ENCODE measurements at regions not wholly inside any gene's neighbourhood (a gene's known extent, or its start where the extent isn't known, plus 50 kb on each side); places are given as distances from the start of the nearest gene placed in this dataset.

DNA sequence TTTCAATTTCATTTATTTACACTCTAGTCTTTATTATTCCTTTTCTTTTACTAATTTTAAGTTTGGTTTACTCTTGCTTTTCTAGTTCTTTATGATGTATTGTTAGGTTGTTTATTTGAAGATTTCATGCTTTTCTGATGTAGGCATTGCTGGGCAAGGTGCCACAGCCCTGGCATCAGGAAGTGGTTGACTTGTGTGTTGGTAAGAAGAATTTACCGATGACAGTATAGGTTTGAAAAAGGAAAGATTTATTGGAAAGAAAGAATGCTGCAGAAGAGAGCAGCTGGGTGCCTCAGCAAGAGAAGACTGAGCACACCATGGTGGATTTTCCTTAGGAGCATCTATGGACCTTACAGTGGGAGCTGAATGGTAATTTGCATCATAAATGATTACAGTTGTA, 153.2 kb downstream of the KLF8 start:
- TF ChIP-seq, protein P1, sequence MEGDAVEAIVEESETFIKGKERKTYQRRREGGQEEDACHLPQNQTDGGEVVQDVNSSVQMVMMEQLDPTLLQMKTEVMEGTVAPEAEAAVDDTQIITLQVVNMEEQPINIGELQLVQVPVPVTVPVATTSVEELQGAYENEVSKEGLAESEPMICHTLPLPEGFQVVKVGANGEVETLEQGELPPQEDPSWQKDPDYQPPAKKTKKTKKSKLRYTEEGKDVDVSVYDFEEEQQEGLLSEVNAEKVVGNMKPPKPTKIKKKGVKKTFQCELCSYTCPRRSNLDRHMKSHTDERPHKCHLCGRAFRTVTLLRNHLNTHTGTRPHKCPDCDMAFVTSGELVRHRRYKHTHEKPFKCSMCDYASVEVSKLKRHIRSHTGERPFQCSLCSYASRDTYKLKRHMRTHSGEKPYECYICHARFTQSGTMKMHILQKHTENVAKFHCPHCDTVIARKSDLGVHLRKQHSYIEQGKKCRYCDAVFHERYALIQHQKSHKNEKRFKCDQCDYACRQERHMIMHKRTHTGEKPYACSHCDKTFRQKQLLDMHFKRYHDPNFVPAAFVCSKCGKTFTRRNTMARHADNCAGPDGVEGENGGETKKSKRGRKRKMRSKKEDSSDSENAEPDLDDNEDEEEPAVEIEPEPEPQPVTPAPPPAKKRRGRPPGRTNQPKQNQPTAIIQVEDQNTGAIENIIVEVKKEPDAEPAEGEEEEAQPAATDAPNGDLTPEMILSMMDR (IDR thresholded peaks at IDR 0.05) = no peak
- DNase-seq (peak; percentile 5 to 62 (median 24)), ATAC-seq (ENCODE audit: poor library complexity) (peak; percentile 68)
- H3K36me3 Mint-ChIP-seq (ENCODE audit: low read depth) = peaks cover 5% of the 10 kb centered on the region
- H3K4me3 ChIP-seq (ENCODE audit: low read length) = peak overlapping the region; percentile 53
- peaks cover 0 to 12% of the 10 kb centered on the region in 2 experiments for H3K9me3 ChIP-seq (ENCODE audit: control insufficient read depth in 1 of 2, insufficient read depth in 1 of 2, low read length in 2 of 2)
- H3K27ac ChIP-seq (ENCODE audit: low read depth in 1 of 2, low read length in 2 of 2) = peak overlapping the region in 1 of 2 donors; percentile 60
- no peaks in the 10 kb centered on the region for H3K27me3 Mint-ChIP-seq
- H3K4me1 ChIP-seq (ENCODE audit: insufficient read depth, low read length) = peaks cover 14% of the 10 kb centered on the region
- intact Hi-C loops (cut with DNase I, micrococcal nuclease) = no loop called here
- ChIA-PET CTCF (no interaction called here), POLR2A (interaction anchor here (1.0 kb wide), 1 partner anchor 10 kb away, joined by 3 read pairs; no protein-coding TSS in a partner anchor)
- H3K27ac Mint-ChIP-seq = peak overlapping the region; percentile 86
- H3K4me1 Mint-ChIP-seq (ENCODE audit: low read depth) = peaks cover 42% of the 10 kb centered on the region
- H3K36me3 ChIP-seq (ENCODE audit: insufficient read depth, low read length) = no peaks in the 10 kb centered on the region
- H3K27me3 ChIP-seq (ENCODE audit: control insufficient read depth in 1 of 2, insufficient read depth in 2 of 2, low read length in 2 of 2) = no peaks in the 10 kb centered on the region
- no peaks in the 10 kb centered on the region for H3K9me3 Mint-ChIP-seq
- H3K4me3 Mint-ChIP-seq = peak overlapping the region; percentile 85

GRCh38 chrX:56385960-56386359, 153.8 kb downstream of the KLF8 start:
- H3K27ac ChIP-seq (ENCODE audit: low read depth in 1 of 2, low read length in 2 of 2) = peak overlapping the region; percentile 17 to 60
- Mint-ChIP-seq H3K4me3 (peak overlapping the region; percentile 85), H3K27me3 (no peaks in the 10 kb centered on the region), H3K9me3 (no peaks in the 10 kb centered on the region), H3K36me3 (ENCODE audit: low read depth) (peaks cover 5% of the 10 kb centered on the region), H3K4me1 (ENCODE audit: low read depth) (peaks cover 42% of the 10 kb centered on the region), H3K27ac (peak overlapping the region; percentile 86)
- DNase-seq (no peak), ATAC-seq (ENCODE audit: poor library complexity) (no peak)
- ChIA-PET POLR2A (interaction anchor here (1.0 kb wide), 1 partner anchor 9 kb away, joined by 3 read pairs; no protein-coding TSS in a partner anchor), CTCF (no interaction called here)
- intact Hi-C loops (cut with DNase I, micrococcal nuclease) = no loop called here
- H3K9me3 ChIP-seq (ENCODE audit: control insufficient read depth in 1 of 2, insufficient read depth in 1 of 2, low read length in 2 of 2) = peaks cover 0 to 5% of the 10 kb centered on the region in 2 experiments
- H3K4me1 ChIP-seq (ENCODE audit: insufficient read depth, low read length) = peaks cover 14% of the 10 kb centered on the region
- no peaks in the 10 kb centered on the region for H3K36me3 ChIP-seq (ENCODE audit: insufficient read depth, low read length)
- H3K4me3 ChIP-seq (ENCODE audit: low read length) = peak overlapping the region; percentile 53
- H3K27me3 ChIP-seq (ENCODE audit: control insufficient read depth in 1 of 2, insufficient read depth in 2 of 2, low read length in 2 of 2) = no peaks in the 10 kb centered on the region
- TF ChIP-seq, protein P1 (IDR thresholded peaks at IDR 0.05) = no peak

GRCh38 chrX:56397636-56398035, 165.5 kb downstream of the KLF8 start:
- no peak overlapping the region for H3K27ac ChIP-seq (ENCODE audit: low read depth in 1 of 2, low read length in 2 of 2)
- Mint-ChIP-seq H3K36me3 (ENCODE audit: low read depth) (peaks cover 8% of the 10 kb centered on the region), H3K9me3 (no peaks in the 10 kb centered on the region), H3K27ac (peak overlapping the region; percentile 54), H3K27me3 (no peaks in the 10 kb centered on the region), H3K4me3 (peak overlapping the region; percentile 20), H3K4me1 (ENCODE audit: low read depth) (peaks cover 28% of the 10 kb centered on the region)
- TF ChIP-seq, protein P1 (IDR thresholded peaks at IDR 0.05) = no peak
- H3K4me3 ChIP-seq (ENCODE audit: low read length) = no peak overlapping the region
- intact Hi-C loops (cut with DNase I, micrococcal nuclease) = no loop called here
- peaks cover 0 to 8% of the 10 kb centered on the region in 2 experiments for H3K9me3 ChIP-seq (ENCODE audit: control insufficient read depth in 1 of 2, insufficient read depth in 1 of 2, low read length in 2 of 2)
- ATAC-seq (ENCODE audit: poor library complexity) = peak; percentile 37
- DNase-seq = peak in 2 of 14 experiments; percentile 8 to 65
- H3K4me1 ChIP-seq (ENCODE audit: insufficient read depth, low read length) = peaks cover 18% of the 10 kb centered on the region
- ChIA-PET CTCF (no interaction called here), POLR2A (no interaction called here)
- H3K27me3 ChIP-seq (ENCODE audit: control insufficient read depth in 1 of 2, insufficient read depth in 2 of 2, low read length in 2 of 2) = no peaks in the 10 kb centered on the region
- H3K36me3 ChIP-seq (ENCODE audit: insufficient read depth, low read length) = no peaks in the 10 kb centered on the region
